OCI-LY1 (cell line): ENCODE measurements at regions not wholly inside any gene's neighbourhood (a gene's known extent, or its start where the extent isn't known, plus 50 kb on each side); places are given as distances from the start of the nearest gene placed in this dataset.

Experiments
- CTCF ChIP-seq: fragments of 200-600 bp; sonication (generic), shearing (Covaris generic); IDR thresholded peaks from 2 replicates; pipeline ENCODE4 v1.5.1; 2017; ENCODE audit warnings: mild to moderate bottlenecking, antibody characterized with exemption, low read length, moderate library complexity, mixed read lengths
- EZH2 ChIP-seq: fragments of 200-600 bp; sonication (generic), shearing (Covaris generic); IDR thresholded peaks from 2 replicates; pipeline ENCODE4 v1.8.0; 2017; ENCODE audit warnings: borderline replicate concordance, mixed run types, mild to moderate bottlenecking, antibody characterized with exemption, low read length, moderate library complexity, mixed read lengths

GRCh38 chr12:89187507-89187906 is 164.8 kb downstream of the DUSP6 start:
- TF ChIP-seq CTCF (no peak), EZH2 (no peak)
